NCI-H524 (cell line): ENCODE measurements at regions not wholly inside any gene's neighbourhood (a gene's known extent, or its start where the extent isn't known, plus 50 kb on each side); places are given as distances from the start of the nearest gene placed in this dataset.

Source experiments
- DNase-seq, 2 experiments: peaks; one replicate each; lab custom pipeline; 2025; lab: John Stamatoyannopoulos, UW

DNA sequence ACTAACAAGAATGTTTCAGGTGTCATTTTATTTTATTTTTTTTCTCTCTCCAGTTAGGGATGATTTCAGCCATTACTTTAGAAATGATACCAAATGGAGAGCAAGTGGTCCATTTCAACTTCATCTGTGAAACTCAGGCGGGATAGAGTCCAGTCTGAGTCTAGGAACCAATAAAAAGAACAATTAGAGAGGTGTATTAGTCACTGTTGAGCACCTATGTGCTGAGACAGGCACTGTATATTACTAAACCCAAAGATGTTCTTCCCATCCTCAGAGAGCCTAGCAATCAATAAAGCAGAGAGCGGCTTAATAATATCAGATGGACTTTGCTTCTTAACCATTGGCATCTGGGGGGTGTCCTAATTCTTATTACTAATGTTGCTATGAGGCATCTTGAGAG lies 410.3 kb upstream of the SLC24A2 start:
- DNase-seq, result peak; percentile 47 to 79

DNA sequence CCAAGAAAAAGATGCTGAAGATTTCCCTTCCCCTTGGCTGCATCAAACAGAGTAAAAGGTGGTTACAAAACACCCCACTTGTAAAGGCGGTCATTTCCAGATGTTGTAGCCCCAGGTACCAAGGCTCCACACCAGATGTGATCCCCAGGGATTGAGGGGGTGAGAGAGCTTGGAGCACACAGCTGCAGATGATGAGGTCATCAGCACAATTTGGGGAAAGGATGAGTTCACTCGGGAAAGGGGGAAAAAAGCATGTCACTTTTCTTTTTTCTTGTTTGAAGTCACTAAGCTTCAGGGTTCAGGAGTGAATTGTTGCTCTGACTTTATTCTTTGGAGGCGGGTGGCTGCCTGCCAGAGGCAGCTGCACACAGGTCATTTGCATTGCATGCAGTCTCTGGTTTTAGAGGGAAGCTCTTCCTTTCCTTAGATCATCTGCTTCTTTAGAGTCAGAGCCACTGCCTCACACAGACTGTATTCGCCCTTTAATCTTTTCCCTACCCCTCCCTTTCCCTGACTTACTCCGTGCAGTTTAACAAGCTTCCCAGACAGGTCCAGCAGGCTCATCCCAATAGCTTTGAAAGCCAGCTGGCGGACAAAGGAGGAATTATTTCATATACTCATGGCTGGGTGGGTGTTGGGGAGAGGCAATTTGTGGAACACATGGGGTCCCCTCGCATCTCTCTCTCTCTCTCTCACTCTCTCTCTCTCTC lies 409.3 kb upstream of the SLC24A2 start:
- peak; percentile 62 to 90 for DNase-seq

DNA sequence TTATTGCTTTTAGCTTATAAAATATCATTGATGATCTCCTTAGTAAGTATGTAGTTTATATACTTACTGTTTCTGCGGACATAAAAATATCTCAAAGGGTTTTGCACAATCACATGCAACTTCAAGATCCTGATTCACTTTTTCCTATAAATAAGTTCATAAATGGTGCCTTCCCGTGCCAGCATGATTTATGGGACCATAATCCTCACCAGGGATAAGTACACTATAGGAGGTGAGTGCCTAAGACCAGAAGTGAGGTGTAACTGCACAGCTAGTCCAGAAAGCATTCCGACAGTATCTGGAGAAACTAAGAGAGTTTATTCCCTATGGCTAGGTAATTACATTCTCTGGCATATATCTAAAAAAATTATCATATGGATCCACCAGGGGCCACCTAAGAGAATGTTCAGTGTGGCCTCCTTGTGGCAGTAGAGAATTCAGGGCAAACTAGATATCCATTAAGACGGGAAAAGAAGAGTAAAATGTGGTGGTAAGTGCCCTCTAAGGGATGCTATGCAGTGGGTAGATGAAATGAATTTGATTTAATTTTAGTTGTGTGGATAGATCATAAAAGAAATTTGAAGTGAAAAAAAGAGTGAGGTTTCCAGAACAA lies 402.5 kb upstream of the SLC24A2 start:
- no peak for DNase-seq

DNA sequence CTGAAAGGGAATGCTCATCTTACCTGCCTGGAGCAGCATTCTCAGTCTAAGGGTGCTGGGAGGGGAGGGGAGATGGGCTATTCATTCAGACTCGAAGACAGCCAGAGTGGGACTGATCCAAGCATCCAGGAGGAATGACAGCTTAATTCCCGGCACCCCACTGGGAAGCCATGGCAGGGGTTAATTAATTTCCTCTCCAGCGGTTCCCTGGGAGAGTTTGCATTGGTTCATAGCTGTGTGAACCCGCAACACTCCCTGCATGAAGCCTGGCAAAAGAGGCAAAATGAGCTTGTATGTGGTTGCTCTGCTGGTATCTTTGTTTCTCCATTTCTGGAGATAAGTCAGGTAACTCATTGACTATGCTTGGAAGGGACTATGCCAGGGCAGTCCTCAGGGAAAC lies 401.0 kb upstream of the SLC24A2 start:
- DNase-seq, result peak in 1 of 2 experiments; percentile 9

DNA sequence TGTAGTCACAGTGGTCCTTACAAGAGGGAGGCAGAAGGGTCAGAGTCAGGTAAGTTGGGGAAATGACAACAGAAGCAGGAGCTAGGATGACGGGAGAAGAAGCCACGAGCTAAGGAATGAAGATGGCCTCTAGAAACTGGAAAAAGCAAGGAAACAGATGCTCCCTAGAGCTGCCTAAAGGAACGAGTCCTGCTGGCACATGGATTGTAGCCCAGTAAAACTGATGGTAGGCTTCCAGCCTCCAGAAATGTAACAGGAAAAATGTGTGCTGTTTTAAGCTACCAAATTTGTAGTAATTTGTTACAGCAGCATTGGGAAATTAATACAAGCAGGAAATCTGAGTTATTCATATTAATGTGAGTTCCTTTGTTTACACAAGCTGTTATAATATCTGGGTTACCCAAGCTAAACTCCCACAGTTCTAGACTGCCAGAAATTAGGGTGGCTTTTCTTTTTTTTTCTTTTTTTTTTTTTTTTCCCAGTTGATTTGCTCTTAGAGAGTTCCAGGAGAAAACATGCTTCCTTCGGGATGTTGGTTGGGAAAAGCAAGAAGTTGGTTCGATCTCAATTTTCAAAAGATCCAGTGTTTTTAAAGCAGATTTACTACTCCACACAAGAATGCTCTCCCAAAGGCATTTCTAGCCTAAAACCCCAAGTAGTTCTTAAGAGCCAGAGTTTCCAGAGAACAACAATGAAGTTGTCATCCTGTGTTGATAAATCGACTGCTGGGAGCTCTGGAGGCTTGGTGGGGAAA lies 400.0 kb upstream of the SLC24A2 start:
- no peak for DNase-seq

DNA sequence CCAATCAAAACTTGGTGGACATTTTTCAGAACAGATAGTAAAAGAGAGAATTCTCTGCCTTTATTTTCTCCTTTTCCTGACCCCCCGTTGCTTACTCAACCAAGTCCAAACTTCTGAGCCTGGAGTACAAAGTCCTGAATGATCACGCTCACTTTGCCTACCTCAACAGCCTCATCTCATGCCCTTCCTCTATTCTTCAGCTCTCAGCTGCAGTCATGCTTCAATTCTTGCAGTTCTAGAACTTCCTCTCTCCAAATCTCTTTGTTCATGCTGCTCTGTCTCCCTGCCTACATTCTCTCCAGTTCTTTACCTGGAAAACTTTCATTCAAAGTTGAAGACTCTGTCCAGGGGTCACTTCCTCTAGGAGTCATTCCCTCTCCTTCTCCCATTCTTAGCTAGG lies 398.5 kb upstream of the SLC24A2 start:
- DNase-seq, result no peak

DNA sequence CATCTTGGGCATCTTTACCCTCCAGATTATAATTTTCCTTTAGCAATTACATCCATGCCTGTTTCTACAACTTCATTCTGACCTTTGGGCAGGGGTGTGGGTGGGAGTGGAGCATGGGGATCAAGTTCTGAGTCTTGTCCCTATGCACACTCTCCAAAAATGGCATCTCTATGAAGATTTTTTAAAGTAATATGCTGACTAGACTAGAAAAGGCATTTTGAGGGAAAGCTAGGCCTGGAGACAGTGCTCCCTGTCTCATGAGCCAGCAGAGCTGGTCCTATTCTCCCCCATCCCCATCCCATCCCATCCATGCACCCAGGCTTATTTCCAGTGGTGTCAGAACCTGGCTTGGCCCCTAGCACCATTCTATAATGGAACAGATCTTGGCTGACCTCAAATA lies 398.0 kb upstream of the SLC24A2 start:
- no peak for DNase-seq

DNA sequence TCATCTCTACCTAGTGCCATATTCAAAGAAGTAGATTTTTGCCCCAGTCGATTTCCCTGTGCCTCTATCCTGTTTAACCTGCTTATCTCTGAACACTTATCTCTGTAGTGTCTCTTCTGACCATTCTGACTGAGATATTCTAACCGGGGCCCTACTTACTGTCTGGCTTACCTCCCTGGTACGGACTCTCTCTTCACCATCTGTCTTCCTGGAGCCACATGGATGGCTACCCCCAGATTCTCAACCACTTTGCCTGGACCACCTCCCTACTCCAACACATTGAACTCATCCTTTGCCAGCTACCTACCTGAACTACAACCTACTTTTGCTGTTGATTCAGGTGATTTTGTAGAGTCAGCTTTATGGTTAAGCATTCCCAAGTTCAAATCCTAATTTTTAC lies 397.4 kb upstream of the SLC24A2 start:
- no peak for DNase-seq

DNA sequence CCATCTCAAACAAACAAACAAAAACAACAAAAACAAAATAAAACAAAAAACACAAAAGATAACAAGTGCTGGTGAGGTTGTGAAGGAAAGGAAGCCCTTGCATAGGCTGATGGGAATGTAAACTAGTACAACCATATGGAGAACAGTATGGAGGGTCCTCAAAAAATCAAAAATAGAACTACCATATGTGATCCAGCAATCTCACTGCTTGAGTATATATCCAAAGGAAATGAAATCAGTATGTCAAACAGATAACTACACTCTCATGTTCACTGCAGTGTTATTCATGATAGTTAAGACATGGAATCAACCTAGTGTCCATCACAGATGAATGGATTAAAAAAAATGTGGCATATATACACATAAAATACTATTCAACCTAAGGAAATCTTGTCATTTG lies 395.7 kb upstream of the SLC24A2 start:
- peak in 1 of 2 experiments; percentile 19 for DNase-seq

DNA sequence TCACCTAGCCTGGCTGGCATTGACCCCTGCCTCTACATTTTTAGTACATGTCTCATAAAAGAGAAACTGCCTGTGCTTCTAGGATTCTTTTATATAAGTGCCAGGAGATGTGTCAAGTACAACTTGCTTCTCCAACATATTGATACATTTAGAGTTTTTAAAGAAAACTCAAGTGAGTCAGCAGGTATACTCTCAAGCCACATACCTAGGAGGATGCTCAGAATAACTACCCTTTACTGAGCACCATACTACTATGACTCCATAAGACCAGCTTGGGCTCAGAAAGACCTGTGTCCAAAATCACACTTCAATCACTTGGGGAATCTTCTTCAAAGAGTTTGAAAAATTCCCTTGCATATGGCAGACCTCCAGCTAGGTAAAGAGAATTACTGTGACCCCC lies 389.8 kb upstream of the SLC24A2 start:
- DNase-seq, result no peak

DNA sequence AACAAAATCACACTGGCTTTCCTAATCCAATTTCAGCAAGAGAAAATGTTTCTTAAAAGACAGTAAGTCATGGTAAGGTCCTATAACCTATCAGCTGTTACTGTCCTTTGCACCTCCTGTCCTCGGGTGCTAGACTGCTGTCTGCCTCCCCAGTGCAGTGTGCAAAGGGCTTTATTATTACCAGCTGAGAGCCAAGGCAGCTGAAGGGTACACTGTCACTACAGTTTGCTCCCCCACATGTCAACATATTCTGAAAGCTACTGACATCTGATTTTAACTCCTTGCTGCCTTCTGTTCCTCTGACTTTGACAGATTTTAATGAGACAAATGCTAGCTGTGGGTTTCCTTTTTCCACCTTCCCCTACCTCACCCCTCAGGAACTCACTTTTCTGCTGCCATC lies 389.4 kb upstream of the SLC24A2 start:
- DNase-seq, result no peak

DNA sequence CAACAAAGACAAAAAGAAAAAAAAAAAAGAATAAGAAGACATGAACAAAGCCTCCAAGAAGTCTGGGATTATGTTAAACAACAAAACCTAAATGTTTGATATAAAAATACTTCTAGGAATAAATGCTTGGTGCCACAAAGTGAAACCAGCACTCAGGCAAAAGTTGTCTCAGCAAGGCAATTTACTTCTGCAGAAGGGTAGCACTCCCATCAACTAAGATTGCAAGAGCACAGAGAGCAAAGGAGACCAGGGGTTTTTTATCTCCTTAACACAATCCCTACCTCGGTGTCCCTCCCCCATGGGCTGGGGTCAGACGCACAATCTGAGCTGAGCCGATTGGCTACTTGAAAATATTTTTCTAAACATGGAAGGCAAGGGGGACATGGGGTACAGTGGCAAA lies 381.3 kb upstream of the SLC24A2 start:
- DNase-seq, result no peak

DNA sequence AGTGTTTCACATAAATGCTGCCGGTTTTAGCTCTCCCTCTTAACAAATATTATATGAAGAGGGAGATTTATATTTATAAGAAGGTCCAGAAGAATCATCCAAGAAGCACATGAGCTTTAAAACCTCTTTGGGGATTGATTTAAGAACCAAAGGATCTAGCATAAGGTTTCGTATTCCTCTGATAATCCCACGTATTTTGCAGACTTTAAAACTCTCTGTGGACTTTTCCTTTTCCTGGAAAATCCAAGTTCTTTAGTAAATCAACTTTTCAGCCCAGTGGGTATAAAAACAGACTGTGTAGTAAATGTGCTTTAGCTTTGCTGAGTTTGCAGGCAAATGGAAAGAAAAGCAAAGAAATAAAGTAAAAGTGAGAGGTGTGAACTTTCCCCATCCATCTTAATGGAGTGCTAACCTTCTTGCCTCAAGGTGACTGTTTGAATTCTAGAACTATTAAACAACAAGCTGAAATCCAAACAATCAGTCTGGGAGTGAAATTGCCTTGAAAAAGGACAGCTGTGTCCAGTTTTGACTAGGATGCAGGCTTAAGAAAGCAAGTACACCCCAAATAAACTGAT lies 363.4 kb upstream of the SLC24A2 start:
- DNase-seq, result no peak

DNA sequence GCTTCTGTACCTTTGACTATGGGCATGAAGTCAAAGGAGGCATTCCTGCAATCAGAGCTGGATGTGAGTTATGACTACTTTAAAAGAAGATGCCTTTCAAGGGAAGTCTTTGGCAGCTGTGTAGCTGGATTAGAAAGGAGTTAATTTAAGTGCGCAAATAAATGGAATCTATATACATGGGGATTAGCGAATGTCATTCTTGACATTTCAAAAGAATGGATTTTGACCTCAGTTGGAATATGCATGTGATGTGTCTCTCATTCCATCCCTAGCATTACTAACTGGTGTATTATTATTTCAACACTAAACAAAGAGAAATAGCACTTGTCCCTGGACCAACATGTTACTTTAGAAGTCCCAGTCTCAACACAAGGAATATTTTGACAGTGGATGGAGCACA lies 359.6 kb upstream of the SLC24A2 start:
- DNase-seq, result no peak

DNA sequence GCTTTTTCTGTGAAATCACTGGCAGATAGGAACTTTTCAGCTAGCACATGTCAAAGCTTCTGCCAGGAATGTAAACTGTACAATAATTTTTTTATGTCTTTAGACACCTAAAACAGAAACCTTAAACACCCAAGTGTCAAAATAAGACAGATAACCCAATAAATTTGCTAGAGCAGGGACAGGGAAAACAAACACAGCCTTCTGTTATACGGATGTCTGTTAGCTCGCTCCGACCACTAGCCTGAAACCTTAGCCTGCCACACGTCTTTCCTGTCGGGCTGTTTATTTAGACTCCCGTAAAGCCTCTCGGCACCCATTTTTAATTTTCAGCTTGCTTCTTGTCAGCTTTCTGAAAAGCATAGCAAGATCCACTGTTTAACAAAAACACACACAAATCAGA lies 355.4 kb upstream of the SLC24A2 start:
- DNase-seq, result no peak

DNA sequence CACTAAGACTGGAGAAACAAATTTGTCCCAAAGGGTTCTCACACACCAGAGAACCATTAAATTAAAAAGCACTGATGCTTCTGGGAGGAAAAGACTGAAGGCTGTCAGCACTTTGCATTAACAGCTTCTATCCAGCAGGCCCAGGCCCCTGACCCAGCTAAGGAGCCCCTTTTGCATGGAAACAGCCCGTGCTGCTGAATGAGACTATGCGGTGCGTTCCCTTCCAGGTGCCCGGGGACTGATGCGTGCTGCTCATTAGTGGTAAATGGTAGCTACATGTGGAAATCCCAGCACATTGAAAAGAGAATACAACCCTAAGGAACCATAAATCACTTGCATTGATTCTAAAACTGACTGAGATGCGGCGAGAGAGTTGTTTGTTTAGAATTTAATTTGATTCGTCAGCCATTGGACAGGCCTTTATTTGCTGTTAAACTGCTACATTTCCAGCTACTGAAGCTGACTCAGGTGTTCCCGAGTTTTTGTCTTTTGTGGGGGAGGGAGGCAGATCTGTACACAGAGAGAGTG lies 351.0 kb upstream of the SLC24A2 start:
- DNase-seq, result no peak

DNA sequence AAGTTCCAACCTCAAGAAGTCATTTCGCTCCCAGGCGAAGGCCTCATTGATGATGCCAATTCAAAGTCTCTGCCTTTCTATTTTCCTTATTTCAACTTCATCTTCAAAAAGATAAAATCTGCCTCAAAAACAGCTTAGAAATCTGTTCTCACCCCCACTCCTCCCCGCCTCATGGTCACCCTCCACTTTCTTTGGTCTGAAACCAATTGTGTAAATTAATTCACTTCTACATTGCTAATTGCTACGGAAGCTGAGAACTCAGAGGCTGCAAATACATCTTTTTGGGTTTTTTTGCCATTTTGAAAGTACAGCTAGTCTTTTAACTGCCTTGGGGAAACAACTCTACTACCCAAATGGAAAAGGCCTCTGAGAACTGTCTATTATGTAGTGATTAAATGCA lies 350.0 kb upstream of the SLC24A2 start:
- no peak for DNase-seq

DNA sequence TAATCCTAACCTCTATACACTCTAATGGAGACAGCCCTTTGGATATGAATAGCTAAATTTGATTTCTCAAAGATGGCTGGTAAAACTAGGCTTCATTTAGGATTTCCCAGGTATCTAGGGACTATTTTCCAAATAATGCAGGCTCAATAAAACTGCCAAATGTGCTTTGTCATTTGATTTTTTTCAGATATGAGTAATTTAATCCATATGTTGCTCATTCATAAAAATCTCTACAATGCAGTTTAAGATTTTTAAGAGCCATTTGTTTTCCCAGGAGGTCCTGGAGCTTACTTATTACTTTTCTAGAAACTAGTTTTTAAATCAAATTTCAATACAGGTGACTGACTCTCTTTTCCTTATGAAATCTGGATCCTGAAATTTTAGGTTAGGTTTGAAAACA lies 349.3 kb upstream of the SLC24A2 start:
- DNase-seq, result no peak

DNA sequence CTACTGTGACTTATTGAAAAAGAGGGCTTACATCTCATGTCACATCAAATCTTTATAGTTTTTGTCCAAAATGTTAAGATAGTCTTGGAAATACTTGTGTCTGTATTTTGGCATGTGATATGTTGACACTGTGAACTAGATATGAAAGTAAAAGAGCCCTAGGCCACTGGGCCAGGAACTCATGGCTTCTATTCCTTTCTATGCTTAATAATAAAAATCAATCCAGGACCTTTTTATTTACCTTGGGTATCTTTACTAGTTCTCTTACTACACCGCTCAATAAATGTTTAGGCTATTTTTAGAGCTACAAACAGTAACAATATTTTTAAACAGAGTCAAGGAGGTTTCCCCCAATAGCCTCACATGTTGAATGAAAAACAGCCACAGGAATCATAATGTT lies 348.6 kb upstream of the SLC24A2 start:
- no peak for DNase-seq

DNA sequence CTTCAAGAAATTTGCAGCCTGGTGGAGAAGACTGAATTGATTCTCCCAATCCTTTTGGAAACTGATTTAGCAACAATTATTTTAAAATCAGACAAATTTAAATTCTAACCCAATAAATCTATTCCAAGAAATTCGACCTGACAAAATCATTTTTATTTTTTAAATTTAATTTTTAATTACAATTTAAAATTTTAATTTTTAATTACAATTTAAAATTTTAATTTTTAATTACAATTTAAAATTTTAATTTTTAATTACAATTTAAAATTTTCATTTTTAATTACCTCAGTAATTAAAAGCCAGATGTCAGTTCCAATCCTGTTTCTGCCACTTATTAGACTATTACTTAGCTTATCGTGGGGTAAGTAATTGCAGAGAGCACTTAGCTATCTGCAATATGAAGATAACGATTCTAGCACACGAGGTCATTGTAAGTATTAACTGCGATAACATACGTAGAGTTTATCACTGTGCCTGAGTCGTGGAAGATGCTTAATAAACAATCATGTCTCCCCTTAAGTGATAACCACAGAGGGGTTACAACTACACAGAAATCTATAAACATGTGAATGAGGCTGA lies 346.4 kb upstream of the SLC24A2 start:
- DNase-seq, result no peak

DNA sequence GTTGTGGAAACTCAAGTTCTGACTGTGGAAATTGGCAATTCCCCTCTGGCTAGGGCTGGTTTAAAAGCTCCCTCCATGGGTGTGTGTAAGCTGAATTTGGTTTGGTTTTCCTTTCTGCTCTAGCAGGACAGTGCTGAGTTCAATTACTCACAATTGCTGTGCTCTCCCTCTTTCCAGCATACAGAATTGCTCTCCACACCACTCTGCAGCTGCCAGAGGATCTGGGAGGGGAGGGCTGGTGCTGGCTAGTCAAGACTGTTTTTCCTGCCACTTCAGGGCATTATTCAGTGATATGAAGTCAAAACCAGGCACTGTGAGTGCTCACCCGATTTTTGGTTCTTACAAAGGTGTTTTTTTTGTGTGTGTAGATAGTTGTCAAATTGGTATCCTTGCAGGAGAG lies 336.9 kb upstream of the SLC24A2 start:
- no peak for DNase-seq

DNA sequence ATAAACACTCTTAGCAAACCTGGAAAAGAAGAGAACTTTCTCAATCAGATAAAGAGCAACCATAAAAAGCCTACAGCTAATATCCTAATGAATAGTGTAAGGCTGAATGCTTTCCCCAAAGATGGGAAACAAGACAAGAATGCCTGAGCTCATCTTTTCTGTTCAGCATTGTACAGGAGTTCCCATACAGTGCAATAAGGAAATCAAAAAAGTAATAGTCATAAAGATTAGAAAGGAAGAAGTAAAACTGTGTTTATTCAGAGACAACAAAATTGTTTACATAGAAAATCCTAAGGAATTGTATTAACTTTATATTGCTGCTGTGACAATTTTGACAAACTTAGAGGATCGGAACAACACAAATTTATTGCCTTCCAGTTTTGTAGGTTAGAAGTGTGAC lies 330.7 kb upstream of the SLC24A2 start:
- no peak for DNase-seq
